Activated CD4-positive, alpha-beta T cell treated with anti-CD3 and anti-CD28 coated beads, Interleukin-2, amount 10 ng/mL, durations not matched to agents 24 days and 14 days (primary cell): ENCODE measurements at regions not wholly inside any gene's neighbourhood (a gene's known extent, or its start where the extent isn't known, plus 50 kb on each side); places are given as distances from the start of the nearest gene placed in this dataset.
"Not testable (repeated sequence)": the region's sequence is repeated elsewhere in the genome, so short reads cannot be mapped to it uniquely, and the experiment has no call there.

ENCODE experiments used
- DNase-seq: peaks from one replicate; pipeline ENCODE4 v3.0.0; 2022
- H3K27ac Mint-ChIP-seq: one replicate; pipeline ENCODE4 v1.8.0; 2022; ENCODE audit warnings: mild to moderate bottlenecking, mixed read lengths
- H3K27me3 Mint-ChIP-seq: one replicate; pipeline ENCODE4 v1.8.0; 2022; ENCODE audit warnings: mixed read lengths
- H3K36me3 Mint-ChIP-seq: one replicate; pipeline ENCODE4 v1.8.0; 2022; ENCODE audit warnings: low read depth, mild to moderate bottlenecking, mixed read lengths
- H3K4me1 Mint-ChIP-seq: one replicate; pipeline ENCODE4 v1.8.0; 2021; ENCODE audit warnings: mixed read lengths
- H3K4me3 Mint-ChIP-seq: one replicate; pipeline ENCODE4 v1.8.0; 2022; ENCODE audit warnings: mild to moderate bottlenecking, moderate library complexity, mixed read lengths
- H3K9me3 Mint-ChIP-seq: one replicate; pipeline ENCODE4 v1.8.0; 2021; ENCODE audit warnings: mixed read lengths
- intact Hi-C: fragments of 100-400 bp; cut with micrococcal nuclease; formaldehyde crosslinking; loops from one replicate; pipeline ENCODE4 v1.15.1; 2023

DNA sequence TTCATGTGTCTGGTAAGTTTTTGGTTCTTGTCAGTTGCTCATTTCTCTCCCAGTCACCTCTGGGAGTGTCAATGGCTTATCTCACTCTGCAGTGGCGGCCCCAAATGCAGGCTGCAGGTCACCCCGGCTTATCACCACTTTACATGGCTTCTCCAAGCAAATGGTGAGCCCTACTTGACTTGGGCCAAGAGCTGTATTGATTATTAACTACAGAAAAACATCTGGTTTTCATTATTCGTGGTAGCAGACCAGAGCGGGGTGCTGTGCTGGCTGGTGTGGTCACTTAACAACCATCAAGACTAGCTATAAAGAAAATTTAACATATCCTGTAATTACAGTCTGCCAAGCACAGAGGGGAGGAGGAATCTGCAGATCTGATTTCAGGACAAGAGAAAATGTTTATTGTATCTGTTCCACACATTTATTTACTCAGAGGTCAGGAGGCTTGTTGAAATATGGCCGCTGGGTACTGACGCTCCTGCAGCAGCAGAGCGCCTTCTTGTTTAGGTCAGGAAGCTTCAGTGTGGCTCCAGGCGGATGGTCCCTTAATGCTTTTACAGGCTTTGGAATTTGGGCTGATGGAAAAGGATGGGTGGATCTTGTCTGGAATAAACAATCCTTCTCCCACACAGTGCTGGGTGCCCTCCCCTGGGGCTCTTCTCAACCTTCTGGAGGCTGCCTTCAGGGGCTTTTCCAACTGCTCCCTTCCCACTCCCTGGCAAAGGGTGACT, 87.8 kb downstream of the HLX start:
- Mint-ChIP-seq H3K27me3 (no peaks in the 10 kb centered on the region), H3K36me3 (no peaks in the 10 kb centered on the region), H3K4me3 (no peak overlapping the region), H3K4me1 (no peaks in the 10 kb centered on the region), H3K27ac (no peak overlapping the region), H3K9me3 (no peaks in the 10 kb centered on the region)
- intact Hi-C loops: no loop called here
- DNase-seq: no peak

DNA sequence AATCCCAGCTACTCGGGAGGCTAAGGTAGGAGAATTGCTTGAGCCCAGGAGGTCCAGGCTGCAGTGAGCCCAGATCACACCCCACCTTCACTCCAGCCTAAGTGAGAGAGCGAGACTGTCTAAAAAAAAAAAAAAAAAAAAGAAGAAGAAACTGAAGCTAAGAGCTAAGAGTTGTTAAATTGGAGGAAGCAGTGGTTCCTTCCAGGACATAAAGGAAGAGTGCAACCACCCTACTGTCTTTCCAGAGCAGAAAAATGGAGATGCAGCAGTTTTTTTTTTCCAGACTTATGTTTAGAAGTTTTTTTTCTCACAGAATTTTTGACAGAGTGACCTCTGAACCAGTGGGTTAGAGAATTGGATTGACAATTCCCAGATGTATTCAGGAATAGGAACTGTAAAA, 88.7 kb downstream of the HLX start:
- no peak for DNase-seq
- Mint-ChIP-seq H3K36me3 (no peaks in the 10 kb centered on the region), H3K27me3 (no peaks in the 10 kb centered on the region), H3K4me3 (no peak overlapping the region), H3K4me1 (no peaks in the 10 kb centered on the region), H3K27ac (no peak overlapping the region), H3K9me3 (no peaks in the 10 kb centered on the region)
- intact Hi-C loops: no loop called here

DNA sequence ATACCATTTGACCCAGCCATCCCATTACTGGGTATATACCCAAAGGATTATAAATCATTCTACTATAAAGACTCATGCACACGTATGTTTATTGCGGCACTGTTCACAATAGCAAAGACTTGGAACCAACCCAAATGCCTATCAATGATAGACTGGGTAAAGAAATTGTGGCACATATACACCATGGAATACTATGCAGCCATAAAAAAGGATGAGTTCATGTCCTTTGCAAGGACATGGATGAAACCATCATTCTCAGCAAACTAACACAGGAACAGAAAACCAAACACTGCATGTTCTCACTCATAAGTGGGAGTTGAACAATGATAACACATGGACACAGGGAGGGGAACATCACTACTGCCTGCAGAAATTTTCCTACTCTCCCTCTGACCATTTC, 90.0 kb downstream of the HLX start:
- H3K4me1 Mint-ChIP-seq, H3K4me3 Mint-ChIP-seq, H3K36me3 Mint-ChIP-seq, DNase-seq, intact Hi-C loops, H3K9me3 Mint-ChIP-seq, H3K27me3 Mint-ChIP-seq, H3K27ac Mint-ChIP-seq: not testable (repeated sequence)

DNA sequence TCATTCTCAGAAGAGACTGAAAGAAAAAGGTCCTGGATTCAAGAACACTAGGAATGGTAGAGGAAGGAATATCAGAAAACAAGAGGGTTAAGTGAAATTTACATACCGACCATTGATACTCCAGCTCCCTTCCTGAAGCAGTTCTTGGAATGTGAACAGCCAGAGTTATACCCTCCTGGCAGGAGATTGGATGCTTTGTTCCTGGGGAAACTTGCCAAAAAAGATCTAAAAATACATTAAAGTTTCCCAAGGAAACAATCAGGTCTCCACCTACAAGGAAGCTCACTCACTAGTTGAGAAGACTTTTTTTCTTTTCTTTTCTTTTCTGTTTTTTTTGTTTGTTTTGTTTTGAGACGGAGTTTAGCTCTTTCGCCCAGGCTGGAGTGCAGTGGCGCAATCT, 91.1 kb downstream of the HLX start:
- Mint-ChIP-seq H3K36me3 (no peaks in the 10 kb centered on the region), H3K9me3 (no peaks in the 10 kb centered on the region), H3K27ac (no peak overlapping the region), H3K27me3 (no peaks in the 10 kb centered on the region), H3K4me3 (no peak overlapping the region), H3K4me1 (no peaks in the 10 kb centered on the region)
- DNase-seq: no peak
- intact Hi-C loops: no loop called here

DNA sequence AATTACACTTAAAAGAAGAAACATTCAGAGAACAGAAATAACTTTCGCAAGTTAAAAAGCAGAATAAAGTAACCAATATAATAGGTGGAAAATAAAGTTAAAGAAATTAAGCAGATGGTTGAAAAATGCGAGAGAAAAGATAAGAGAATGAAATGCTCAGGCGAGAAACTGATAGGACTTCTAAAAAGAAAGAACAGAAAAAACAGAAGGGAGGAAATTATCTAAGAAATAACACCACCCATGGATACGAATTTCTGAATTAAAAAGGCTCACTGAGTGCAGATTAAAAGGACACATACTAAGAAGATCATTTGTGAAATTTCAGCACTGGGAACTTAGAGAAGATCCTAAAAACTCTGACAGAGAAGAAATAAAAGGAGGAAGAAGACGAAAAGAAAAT, 92.0 kb downstream of the HLX start:
- intact Hi-C loops: no loop called here
- Mint-ChIP-seq H3K27me3 (no peaks in the 10 kb centered on the region), H3K4me1 (no peaks in the 10 kb centered on the region)

DNA sequence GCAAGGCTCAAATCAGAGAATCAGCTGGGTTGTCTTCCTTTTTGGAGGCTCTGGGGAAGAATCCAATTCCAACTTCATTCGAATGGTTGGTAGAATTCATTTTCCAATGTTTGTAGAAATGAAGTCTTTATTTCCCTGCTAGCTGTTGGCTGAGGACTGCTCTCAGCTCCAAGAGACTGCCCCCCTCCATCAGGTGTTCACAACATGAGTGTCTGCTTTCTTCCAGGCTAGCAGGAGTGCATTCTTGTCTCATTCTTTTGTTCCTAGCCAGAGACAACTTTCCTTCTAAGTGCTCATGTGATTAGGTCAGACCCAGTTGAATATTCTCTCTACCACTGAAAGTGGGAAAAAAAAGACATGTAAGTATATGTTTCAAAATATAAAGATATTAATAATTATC, 95.2 kb downstream of the HLX start:
- Mint-ChIP-seq H3K4me1 (no peaks in the 10 kb centered on the region), H3K4me3 (no peak overlapping the region), H3K9me3 (no peaks in the 10 kb centered on the region), H3K27me3 (no peaks in the 10 kb centered on the region), H3K36me3 (no peaks in the 10 kb centered on the region), H3K27ac (no peak overlapping the region)
- intact Hi-C loops: no loop called here
- DNase-seq: no peak

More for the DNA sequence above, 92.0 kb downstream of the HLX start:
- no peak for DNase-seq
- Mint-ChIP-seq H3K27ac (no peak overlapping the region), H3K36me3 (no peaks in the 10 kb centered on the region), H3K9me3 (no peaks in the 10 kb centered on the region), H3K4me3 (no peak overlapping the region)

DNA sequence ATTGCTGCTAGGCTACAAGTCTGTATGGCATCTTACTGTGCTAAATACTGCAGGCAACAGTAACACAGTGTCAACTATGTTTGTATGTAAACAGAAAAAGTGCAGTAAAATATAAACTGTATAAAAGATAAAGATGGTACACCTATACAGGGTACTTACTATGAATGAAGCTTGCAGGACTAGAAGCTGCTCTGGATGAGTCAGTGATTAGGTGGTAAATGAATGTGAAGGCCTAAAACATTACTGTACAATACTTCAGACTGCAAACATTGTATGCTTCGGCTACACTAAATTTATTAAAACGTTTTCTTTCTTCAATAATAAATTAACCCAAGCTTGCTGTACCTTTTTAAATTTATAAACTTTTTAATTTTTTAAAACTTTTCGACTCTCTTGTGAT, 97.1 kb downstream of the HLX start:
- Mint-ChIP-seq H3K4me3 (no peak overlapping the region), H3K9me3 (no peaks in the 10 kb centered on the region), H3K36me3 (no peaks in the 10 kb centered on the region), H3K4me1 (no peaks in the 10 kb centered on the region), H3K27me3 (no peaks in the 10 kb centered on the region), H3K27ac (no peak overlapping the region)
- intact Hi-C loops: no loop called here
- DNase-seq: no peak

DNA sequence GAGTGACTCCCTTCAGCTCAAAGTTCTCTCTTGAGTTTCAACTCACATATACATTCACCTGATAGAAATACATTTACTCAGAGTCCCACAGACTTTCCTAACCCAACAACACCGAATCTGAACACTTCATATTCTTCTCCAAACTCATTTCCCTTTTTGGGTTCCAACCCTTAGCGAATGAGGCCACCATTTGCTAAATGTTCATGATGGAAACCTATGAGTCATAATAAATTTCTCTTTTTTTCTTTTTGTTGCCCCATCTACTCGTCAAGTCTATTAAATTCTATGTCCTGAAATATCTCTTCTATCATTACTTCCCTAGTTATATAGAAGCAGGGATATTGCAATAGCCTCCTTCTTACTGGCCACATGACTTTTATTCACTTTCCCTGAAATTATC, 100.1 kb downstream of the HLX start:
- Mint-ChIP-seq H3K4me3 (no peak overlapping the region), H3K27ac (no peak overlapping the region), H3K27me3 (no peaks in the 10 kb centered on the region), H3K4me1 (no peaks in the 10 kb centered on the region), H3K36me3 (no peaks in the 10 kb centered on the region), H3K9me3 (no peaks in the 10 kb centered on the region)
- intact Hi-C loops: no loop called here
- no peak for DNase-seq

DNA sequence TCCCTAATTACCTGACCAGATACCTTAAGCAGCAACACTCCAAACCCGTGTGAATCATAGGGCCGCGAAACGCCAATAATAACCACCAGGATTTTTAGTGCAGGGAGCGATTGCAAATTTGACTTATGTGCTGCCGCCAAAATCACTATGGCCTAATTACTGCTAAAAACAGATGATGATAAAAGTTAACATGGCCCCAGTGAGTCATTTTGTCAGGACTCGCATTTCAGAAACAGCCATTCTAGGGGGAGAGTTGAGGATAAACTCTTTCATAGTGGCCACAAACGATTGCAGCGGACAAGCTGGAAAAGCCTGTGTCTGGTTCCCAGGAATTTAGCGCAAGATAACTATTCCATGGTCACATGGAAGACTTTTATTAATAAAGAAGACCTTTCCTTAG, 103.4 kb downstream of the HLX start:
- Mint-ChIP-seq H3K4me1 (no peaks in the 10 kb centered on the region), H3K36me3 (no peaks in the 10 kb centered on the region), H3K27ac (no peak overlapping the region), H3K9me3 (no peaks in the 10 kb centered on the region), H3K27me3 (no peaks in the 10 kb centered on the region), H3K4me3 (no peak overlapping the region)
- no peak for DNase-seq
- intact Hi-C loops: no loop called here

DNA sequence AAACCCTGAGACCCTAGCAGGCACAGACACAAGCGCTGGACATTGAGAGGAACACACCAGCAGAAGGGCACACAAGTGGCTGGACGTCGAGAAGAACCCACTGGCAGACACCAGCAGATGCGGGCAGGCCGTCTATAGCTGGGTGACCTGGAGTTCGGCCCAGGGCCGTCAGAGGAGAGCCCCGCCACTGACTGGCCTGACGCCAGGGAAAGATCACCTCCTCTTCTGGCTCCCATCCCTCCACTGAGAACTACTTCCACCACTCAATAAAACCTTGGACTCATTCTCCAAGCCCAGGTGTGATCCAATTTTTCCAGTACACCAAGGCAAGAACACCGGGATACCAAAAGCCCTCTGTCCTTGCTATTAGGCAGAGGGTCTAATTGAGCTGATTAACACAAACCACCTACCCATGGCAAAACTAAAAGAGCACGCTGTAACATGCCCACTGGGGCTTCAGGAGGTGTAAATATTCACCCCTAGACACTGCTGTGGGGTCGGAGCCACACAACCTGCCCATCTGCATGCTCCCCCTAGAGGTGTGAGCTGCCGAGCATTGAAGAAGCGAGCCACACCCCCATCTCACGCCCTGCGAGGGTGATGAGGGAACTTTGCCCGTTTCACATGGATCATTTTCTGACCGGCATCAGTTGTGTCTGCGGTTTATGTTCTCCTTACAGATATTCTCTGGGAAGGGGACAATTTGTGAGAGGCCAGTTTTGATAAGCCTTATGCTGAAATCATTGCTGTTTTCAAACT, 104.8 kb downstream of the HLX start:
- Mint-ChIP-seq H3K9me3 (no peaks in the 10 kb centered on the region), H3K4me3 (no peak overlapping the region), H3K27ac (no peak overlapping the region), H3K27me3 (no peaks in the 10 kb centered on the region), H3K36me3 (no peaks in the 10 kb centered on the region), H3K4me1 (no peaks in the 10 kb centered on the region)
- no peak for DNase-seq
- intact Hi-C loops: no loop called here

DNA sequence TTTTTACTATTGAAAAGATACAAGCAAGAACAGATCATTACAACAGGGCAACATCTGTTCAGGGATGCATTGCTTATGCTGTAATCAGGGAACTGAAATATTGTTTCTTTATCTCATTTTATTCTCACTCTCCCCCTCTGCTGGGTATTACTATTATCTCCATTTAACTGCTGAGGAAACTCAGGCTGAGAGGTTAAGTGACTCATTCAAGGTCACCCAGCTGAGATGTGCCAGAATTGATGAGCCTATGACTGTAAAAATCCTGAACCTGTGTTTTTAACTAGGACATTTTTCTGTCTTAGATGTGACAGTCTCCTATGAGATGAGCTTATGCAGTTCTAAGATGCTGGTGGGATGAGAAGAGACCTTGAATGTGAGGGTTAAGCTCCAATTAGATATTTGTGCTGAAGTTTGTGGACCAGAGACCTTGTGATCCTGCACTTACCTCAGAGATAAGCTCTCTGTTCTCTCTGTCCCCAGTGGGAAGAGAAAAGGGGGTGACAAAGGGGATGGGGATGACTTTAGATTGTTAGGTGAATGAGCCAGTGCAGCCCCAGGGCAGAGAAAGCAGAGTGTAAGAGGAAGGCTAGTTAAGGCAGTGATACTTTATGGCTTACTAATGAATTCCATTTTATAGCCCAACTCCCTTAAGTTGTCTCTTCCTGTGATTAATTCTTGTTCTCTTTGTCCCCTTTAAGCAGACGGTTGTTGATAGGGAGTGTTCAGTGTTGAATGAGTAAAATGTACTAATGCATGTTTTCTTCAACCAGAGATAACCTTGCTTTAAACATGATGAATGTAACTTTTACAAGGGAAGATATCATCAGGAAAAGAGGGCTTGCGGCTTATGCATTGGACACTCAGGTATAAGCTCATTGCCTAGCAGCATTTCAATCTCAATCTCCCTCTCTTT, 111.4 kb downstream of the HLX start:
- Mint-ChIP-seq H3K27ac (no peak overlapping the region), H3K9me3 (no peaks in the 10 kb centered on the region), H3K4me1 (no peaks in the 10 kb centered on the region), H3K36me3 (no peaks in the 10 kb centered on the region), H3K27me3 (peaks cover 3% of the 10 kb centered on the region), H3K4me3 (no peak overlapping the region)
- intact Hi-C loops: no loop called here
- no peak for DNase-seq

DNA sequence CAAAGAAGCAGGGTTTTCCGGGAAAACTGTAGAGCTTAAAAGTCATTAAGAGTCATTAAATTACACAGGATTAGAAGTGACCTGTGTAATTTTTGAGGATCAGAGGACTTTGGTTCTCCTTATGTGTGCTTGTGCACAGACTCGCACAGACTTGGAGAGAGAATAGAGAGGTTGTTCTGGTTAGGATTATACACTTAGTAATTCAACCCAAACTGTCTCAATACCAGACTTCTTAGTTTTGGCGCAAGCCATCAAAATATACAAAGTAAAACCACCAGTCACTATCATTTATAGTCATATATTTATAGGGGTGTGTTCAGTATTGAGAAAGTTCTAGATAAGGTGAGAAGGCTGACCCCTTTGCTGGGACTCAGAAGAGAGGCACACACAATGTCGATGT, 112.3 kb downstream of the HLX start:
- H3K27me3 Mint-ChIP-seq: peaks cover 3% of the 10 kb centered on the region
- H3K4me3 Mint-ChIP-seq: no peak overlapping the region
- DNase-seq: no peak
- H3K9me3 Mint-ChIP-seq: no peaks in the 10 kb centered on the region
- intact Hi-C loops: no loop called here
- H3K4me1 Mint-ChIP-seq: no peaks in the 10 kb centered on the region
- H3K36me3 Mint-ChIP-seq: no peaks in the 10 kb centered on the region
- no peak overlapping the region for H3K27ac Mint-ChIP-seq

DNA sequence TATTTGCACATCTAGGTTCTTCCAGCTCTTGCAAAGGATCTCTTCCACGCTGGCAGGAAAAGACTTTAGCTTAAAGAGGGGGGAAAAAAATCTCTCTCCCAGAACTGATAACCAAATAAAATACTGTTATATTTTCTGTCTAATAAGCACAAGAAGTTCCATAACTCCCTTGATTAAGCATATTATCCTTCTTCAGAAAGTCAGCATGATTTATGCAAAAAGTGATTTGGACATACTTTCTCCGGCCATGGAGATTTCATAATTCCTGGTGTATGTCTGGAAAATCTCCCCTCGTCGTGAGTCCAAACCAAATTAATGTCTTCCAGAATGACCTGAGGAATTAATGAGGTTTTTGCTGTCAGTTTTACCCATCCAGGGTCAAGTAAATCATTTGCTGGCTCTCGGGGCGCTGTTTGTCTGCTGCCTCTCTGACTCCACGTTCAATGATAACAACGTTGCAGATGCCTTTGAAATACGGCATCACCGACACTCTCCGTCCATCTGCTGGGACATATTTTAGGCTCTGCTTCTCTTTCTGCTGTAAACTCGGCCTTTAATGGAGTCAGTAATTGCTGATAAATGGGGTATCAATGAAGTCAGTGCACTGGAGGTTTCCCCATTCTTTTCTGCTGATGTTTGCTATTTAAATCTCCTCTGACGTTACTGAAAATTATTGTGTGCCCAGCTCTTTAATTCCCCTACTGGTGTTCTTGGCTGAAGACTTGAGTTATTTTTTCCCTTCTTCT, 112.9 kb downstream of the HLX start:
- peaks cover 4% of the 10 kb centered on the region for H3K9me3 Mint-ChIP-seq
- DNase-seq: no peak
- no peaks in the 10 kb centered on the region for H3K4me1 Mint-ChIP-seq
- no peak overlapping the region for H3K27ac Mint-ChIP-seq
- no peaks in the 10 kb centered on the region for H3K36me3 Mint-ChIP-seq
- H3K4me3 Mint-ChIP-seq: no peak overlapping the region
- peaks cover 3% of the 10 kb centered on the region for H3K27me3 Mint-ChIP-seq
- intact Hi-C loops: no loop called here

DNA sequence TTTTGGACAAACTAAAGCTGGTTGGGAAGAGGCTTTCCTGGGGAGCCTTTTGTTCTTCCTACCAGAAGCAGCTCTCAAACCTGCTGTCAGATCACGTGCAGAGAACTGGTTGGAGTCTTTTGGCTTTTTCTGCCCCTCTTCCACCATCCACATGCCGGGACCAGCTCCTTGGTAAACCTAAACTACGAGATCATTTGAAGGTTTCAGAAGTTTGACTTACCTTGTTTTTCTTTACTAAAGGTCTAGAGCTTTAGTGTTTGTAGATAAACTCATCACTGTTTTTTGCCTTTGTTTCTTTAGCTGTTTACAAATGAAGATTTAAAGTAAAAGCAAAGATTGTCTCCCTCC, 113.4 kb downstream of the HLX start:
- Mint-ChIP-seq H3K4me3 (no peak overlapping the region), H3K27ac (no peak overlapping the region), H3K27me3 (peaks cover 3% of the 10 kb centered on the region), H3K4me1 (no peaks in the 10 kb centered on the region), H3K36me3 (no peaks in the 10 kb centered on the region), H3K9me3 (peaks cover 7% of the 10 kb centered on the region)
- no peak for DNase-seq
- intact Hi-C loops: no loop called here
